Calu3 (cell line): ENCODE measurements at regions not wholly inside any gene's neighbourhood (a gene's known extent, or its start where the extent isn't known, plus 50 kb on each side); places are given as distances from the start of the nearest gene placed in this dataset.
"Not testable (repeated sequence)": the region's sequence is repeated elsewhere in the genome, so short reads cannot be mapped to it uniquely, and the experiment has no call there.

Source experiments
- BruUV-seq: library from RNA; stranded (reverse); fragments of 400-500 nt; replicated peaks from 2 replicates; lab custom pipeline; 2021; lab: Mats Ljungman, UMichigan
- CTCF ChIA-PET: fragments of 300-600 bp; sonication (Branson Sonifier 250); formaldehyde crosslinking; loops from one replicate; lab custom pipeline; 2022; ENCODE audit warnings: antibody characterized with exemption; lab: Charles Lee
- DNase-seq: peaks from one replicate; pipeline ENCODE4 v3.0.0; 2022
- H3K27ac Mint-ChIP-seq: one replicate; pipeline ENCODE4 v1.8.0; 2022; ENCODE audit warnings: mixed read lengths; ENCODE audit not compliant: unreplicated experiment
- H3K27me3 Mint-ChIP-seq: one replicate; pipeline ENCODE4 v1.8.0; 2022; ENCODE audit warnings: mixed read lengths; ENCODE audit not compliant: unreplicated experiment
- H3K36me3 Mint-ChIP-seq: one replicate; pipeline ENCODE4 v1.8.0; 2022; ENCODE audit warnings: mild to moderate bottlenecking, moderate library complexity, mixed read lengths; ENCODE audit not compliant: insufficient read depth, unreplicated experiment
- H3K4me1 Mint-ChIP-seq: one replicate; pipeline ENCODE4 v1.8.0; 2022; ENCODE audit warnings: mild to moderate bottlenecking, low read depth, mixed read lengths; ENCODE audit not compliant: unreplicated experiment
- H3K4me3 Mint-ChIP-seq: one replicate; pipeline ENCODE4 v1.8.0; 2022; ENCODE audit warnings: mild to moderate bottlenecking, low read depth, moderate library complexity, mixed read lengths; ENCODE audit not compliant: unreplicated experiment
- H3K9me3 Mint-ChIP-seq: one replicate; pipeline ENCODE4 v1.8.0; 2022; ENCODE audit warnings: low read depth, mixed read lengths; ENCODE audit not compliant: unreplicated experiment
- CTCF ChIP-seq: fragments of 200-600 bp; IDR thresholded peaks from one replicate; pipeline ENCODE4 v1.8.0; 2022; ENCODE audit warnings: antibody characterized with exemption; ENCODE audit not compliant: unreplicated experiment
- intact Hi-C: fragments of 100-400 bp; cut with micrococcal nuclease; formaldehyde crosslinking; loops from one replicate; pipeline ENCODE4 v1.10.0; 2022; ENCODE audit not compliant: unreplicated experiment

GRCh38 chr6:84317463-84317862 is 90.0 kb upstream of the CEP162 start:
- no peak for TF ChIP-seq CTCF
- BruUV-seq, result no TSS peak
- intact Hi-C loops, result no loop called here
- DNase-seq, result no peak
- no peak overlapping the region for H3K27ac Mint-ChIP-seq
- H3K36me3 Mint-ChIP-seq, result no peaks in the 10 kb centered on the region
- H3K27me3 Mint-ChIP-seq, result no peaks in the 10 kb centered on the region
- H3K9me3 Mint-ChIP-seq, result no peaks in the 10 kb centered on the region
- no peak overlapping the region for H3K4me3 Mint-ChIP-seq
- CTCF ChIA-PET, result no interaction called here
- no peaks in the 10 kb centered on the region for H3K4me1 Mint-ChIP-seq

- Mint-ChIP-seq H3K4me1 (no peaks in the 10 kb centered on the region), H3K4me3 (no peak overlapping the region), H3K36me3 (no peaks in the 10 kb centered on the region), H3K9me3 (no peaks in the 10 kb centered on the region), H3K27ac (no peak overlapping the region), H3K27me3 (no peaks in the 10 kb centered on the region)
- CTCF ChIA-PET, result no interaction called here
- no peak for TF ChIP-seq CTCF
- intact Hi-C loops, result no loop called here
- no peak for DNase-seq
- no TSS peak for BruUV-seq
These were observed 87.0 kb upstream of the CEP162 start for GRCh38 chr6:84314377-84314898.

GRCh38 chr6:84309336-84309735 is 81.9 kb upstream of the CEP162 start:
- Mint-ChIP-seq H3K4me3 (no peak overlapping the region), H3K27ac (no peak overlapping the region), H3K27me3 (no peaks in the 10 kb centered on the region), H3K9me3 (no peaks in the 10 kb centered on the region), H3K36me3 (no peaks in the 10 kb centered on the region), H3K4me1 (no peaks in the 10 kb centered on the region)
- no peak for DNase-seq
- CTCF ChIA-PET, result interaction anchor here (0.6 kb wide), 1 partner anchor 33 kb away, joined by 6 read pairs; no protein-coding TSS in a partner anchor
- intact Hi-C loops, result no loop called here
- BruUV-seq, result no TSS peak
- TF ChIP-seq CTCF, result no peak

DNA sequence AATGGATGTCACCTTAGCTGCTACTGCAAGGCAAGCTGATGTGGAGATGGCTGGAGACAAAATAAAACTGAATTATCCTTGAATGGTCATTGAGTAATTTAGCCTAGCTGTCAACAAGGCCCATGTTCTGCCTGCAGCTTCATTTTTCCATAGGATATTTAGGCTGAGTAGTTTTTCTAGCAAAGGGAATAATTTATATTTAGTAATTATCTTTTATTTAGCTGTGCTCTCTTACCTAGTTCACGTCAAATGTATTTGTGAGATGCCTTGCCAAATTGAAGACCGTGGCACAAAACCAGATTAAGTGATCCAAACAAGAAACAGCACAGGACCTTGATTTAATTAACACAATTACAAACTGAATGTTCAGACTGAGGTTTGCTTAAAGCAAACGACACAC is 77.4 kb upstream of the CEP162 start:
- DNase-seq, result no peak
- Mint-ChIP-seq H3K9me3 (no peaks in the 10 kb centered on the region), H3K4me1 (no peaks in the 10 kb centered on the region), H3K27ac (no peak overlapping the region), H3K4me3 (no peak overlapping the region), H3K27me3 (no peaks in the 10 kb centered on the region), H3K36me3 (no peaks in the 10 kb centered on the region)
- no TSS peak for BruUV-seq
- no peak for TF ChIP-seq CTCF
- intact Hi-C loops, result no loop called here
- CTCF ChIA-PET, result no interaction called here

- H3K27me3 Mint-ChIP-seq, H3K27ac Mint-ChIP-seq, CTCF ChIA-PET, DNase-seq, H3K36me3 Mint-ChIP-seq, H3K4me3 Mint-ChIP-seq, H3K4me1 Mint-ChIP-seq, intact Hi-C loops, BruUV-seq: not testable (repeated sequence)
- peaks cover 13% of the 10 kb centered on the region for H3K9me3 Mint-ChIP-seq
These were observed 63.6 kb upstream of the CEP162 start for GRCh38 chr6:84291033-84291432.
